ENCODE measurements at regions not wholly inside any gene's neighbourhood (a gene's known extent, or its start where the extent isn't known, plus 50 kb on each side); places are given as distances from the start of the nearest gene placed in this dataset.

- no peak overlapping the region for H3K4me3 ChIP-seq
- WGBS, result 63% methylated on average over 3 of the region's 3 CpGs
- H3K27ac ChIP-seq, result no peak overlapping the region
- no peak for DNase-seq (ENCODE audit: low spot score in 2 of 2)
- H3K4me1 ChIP-seq, result no peaks in the 10 kb centered on the region
- TF ChIP-seq POLR2A (IDR thresholded peaks at IDR 0.05) (no peak), POLR2AphosphoS5 (IDR thresholded peaks at IDR 0.05) (no peak), EP300 (IDR thresholded peaks at IDR 0.05) (no peak), CTCF (IDR thresholded peaks at IDR 0.05) (no peak)
- no peaks in the 10 kb centered on the region for H3K36me3 ChIP-seq
- no peaks in the 10 kb centered on the region for H3K27me3 ChIP-seq
- no peaks in the 10 kb centered on the region for H3K9me3 ChIP-seq
These were observed 122.5 kb upstream of the TSPAN5 start for GRCh38 chr4:98780926-98781325.

- no peaks in the 10 kb centered on the region for H3K27me3 ChIP-seq
These were observed 120.7 kb upstream of the TSPAN5 start for GRCh38 chr4:98779088-98779487.

GRCh38 chr4:98778206-98778605, 119.8 kb upstream of the TSPAN5 start:
- Histone ChIP-seq H3K27me3 (no peaks in the 10 kb centered on the region), H3K4me3 (no peak overlapping the region), H3K36me3 (no peaks in the 10 kb centered on the region), H3K9me3 (no peaks in the 10 kb centered on the region), H3K4me1 (no peaks in the 10 kb centered on the region), H3K27ac (no peak overlapping the region)
- no peak for TF ChIP-seq POLR2A (IDR thresholded peaks at IDR 0.05)
- no peak for TF ChIP-seq EP300 (IDR thresholded peaks at IDR 0.05)
- TF ChIP-seq CTCF (IDR thresholded peaks at IDR 0.05), result no peak
- no peak for TF ChIP-seq POLR2AphosphoS5 (IDR thresholded peaks at IDR 0.05)
- no peak for DNase-seq (ENCODE audit: low spot score in 2 of 2)
- WGBS, result 62% methylated on average over 4 of the region's 4 CpGs

More at GRCh38 chr4:98779088-98779487, 120.7 kb upstream of the TSPAN5 start:
- no peaks in the 10 kb centered on the region for H3K36me3 ChIP-seq
- H3K4me3 ChIP-seq, result no peak overlapping the region
- 55% methylated on average over 3 of the region's 3 CpGs for WGBS
- no peaks in the 10 kb centered on the region for H3K9me3 ChIP-seq
- DNase-seq (ENCODE audit: low spot score in 2 of 2), result no peak
- TF ChIP-seq POLR2A (IDR thresholded peaks at IDR 0.05) (no peak), CTCF (IDR thresholded peaks at IDR 0.05) (no peak), POLR2AphosphoS5 (IDR thresholded peaks at IDR 0.05) (no peak)
- H3K4me1 ChIP-seq, result no peaks in the 10 kb centered on the region
- H3K27ac ChIP-seq, result no peak overlapping the region

GRCh38 chr4:98775672-98776071, 117.3 kb upstream of the TSPAN5 start:
- WGBS, result 97% methylated on average over 2 of the region's 2 CpGs
- no peaks in the 10 kb centered on the region for H3K4me1 ChIP-seq
- no peak overlapping the region for H3K4me3 ChIP-seq
- no peaks in the 10 kb centered on the region for H3K27me3 ChIP-seq
- TF ChIP-seq POLR2AphosphoS5 (IDR thresholded peaks at IDR 0.05) (no peak), CTCF (IDR thresholded peaks at IDR 0.05) (no peak), POLR2A (IDR thresholded peaks at IDR 0.05) (no peak), EP300 (IDR thresholded peaks at IDR 0.05) (no peak)
- no peaks in the 10 kb centered on the region for H3K9me3 ChIP-seq
- no peak for DNase-seq (ENCODE audit: low spot score in 2 of 2)
- no peaks in the 10 kb centered on the region for H3K36me3 ChIP-seq
- no peak overlapping the region for H3K27ac ChIP-seq

- no peaks in the 10 kb centered on the region for H3K9me3 ChIP-seq
- no peaks in the 10 kb centered on the region for H3K4me1 ChIP-seq
- H3K36me3 ChIP-seq, result no peaks in the 10 kb centered on the region
- H3K4me3 ChIP-seq, result no peak overlapping the region
- no peak for DNase-seq (ENCODE audit: low spot score in 2 of 2)
- no peak overlapping the region for H3K27ac ChIP-seq
- no peaks in the 10 kb centered on the region for H3K27me3 ChIP-seq
- 60% methylated on average over 4 of the region's 4 CpGs for WGBS
- no peak for TF ChIP-seq POLR2A (IDR thresholded peaks at IDR 0.05)
- no peak for TF ChIP-seq POLR2AphosphoS5 (IDR thresholded peaks at IDR 0.05)
- TF ChIP-seq EP300 (IDR thresholded peaks at IDR 0.05), result no peak
- TF ChIP-seq CTCF (IDR thresholded peaks at IDR 0.05), result no peak
These were observed 115.2 kb upstream of the TSPAN5 start for GRCh38 chr4:98773638-98774037.

Data from suprapubic skin (tissue), 4 donors.